Central memory CD8-positive, alpha-beta T cell (primary cell): ENCODE measurements at regions not wholly inside any gene's neighbourhood (a gene's known extent, or its start where the extent isn't known, plus 50 kb on each side); places are given as distances from the start of the nearest gene placed in this dataset.

Experiments
- ATAC-seq: fragments of 150-1000 bp; cut with Tn5 transposase; replicated peaks from 2 replicates; pipeline ENCODE4 v1.10.0; 2022; ENCODE audit warnings: mild to moderate bottlenecking, moderate FRiP score, moderate number of reproducible peaks; ENCODE audit not compliant: poor library complexity, severe bottlenecking; ENCODE audit errors: extremely low read depth
- DNase-seq, 2 donors: peaks; one replicate each; pipeline ENCODE4 v3.0.0; 2021; ENCODE audit warnings: low spot score in 2 of 2
- H3K27ac Mint-ChIP-seq: one replicate; pipeline ENCODE4 v1.8.0; 2022; ENCODE audit warnings: low read depth, mild to moderate bottlenecking, moderate library complexity, mixed read lengths
- H3K27me3 Mint-ChIP-seq: one replicate; pipeline ENCODE4 v1.8.0; 2022; ENCODE audit warnings: mixed read lengths
- H3K36me3 Mint-ChIP-seq: one replicate; pipeline ENCODE4 v1.8.0; 2022; ENCODE audit warnings: mild to moderate bottlenecking, moderate library complexity, mixed read lengths; ENCODE audit not compliant: insufficient read depth
- H3K4me1 Mint-ChIP-seq: one replicate; pipeline ENCODE4 v1.8.0; 2022; ENCODE audit warnings: mixed read lengths
- H3K4me3 Mint-ChIP-seq: one replicate; pipeline ENCODE4 v1.8.0; 2022; ENCODE audit warnings: mild to moderate bottlenecking, moderate library complexity, mixed read lengths
- H3K9me3 Mint-ChIP-seq: one replicate; pipeline ENCODE4 v1.8.0; 2022; ENCODE audit warnings: mixed read lengths

DNA sequence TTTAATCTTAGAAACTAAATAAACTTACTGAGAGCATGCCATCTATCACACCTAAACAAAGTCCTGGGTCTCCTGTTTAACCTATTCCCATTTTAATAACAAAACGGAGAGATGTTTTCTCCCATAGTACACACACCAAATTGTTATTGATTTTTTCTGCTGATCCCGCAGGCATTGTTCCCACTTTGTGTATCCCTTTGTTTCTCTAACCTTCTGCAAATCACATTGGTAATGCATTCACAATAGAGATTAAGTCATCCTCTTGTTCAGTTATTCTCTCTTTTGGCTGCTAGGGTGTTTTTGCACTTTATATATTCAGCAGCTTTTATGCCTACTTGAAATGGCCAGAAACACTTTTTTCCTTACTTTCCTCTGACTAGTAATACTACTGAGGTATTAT lies 1071.9 kb upstream of the CDH2 start:
- Mint-ChIP-seq H3K9me3 (peaks cover 18% of the 10 kb centered on the region), H3K4me3 (no peak overlapping the region)

DNA sequence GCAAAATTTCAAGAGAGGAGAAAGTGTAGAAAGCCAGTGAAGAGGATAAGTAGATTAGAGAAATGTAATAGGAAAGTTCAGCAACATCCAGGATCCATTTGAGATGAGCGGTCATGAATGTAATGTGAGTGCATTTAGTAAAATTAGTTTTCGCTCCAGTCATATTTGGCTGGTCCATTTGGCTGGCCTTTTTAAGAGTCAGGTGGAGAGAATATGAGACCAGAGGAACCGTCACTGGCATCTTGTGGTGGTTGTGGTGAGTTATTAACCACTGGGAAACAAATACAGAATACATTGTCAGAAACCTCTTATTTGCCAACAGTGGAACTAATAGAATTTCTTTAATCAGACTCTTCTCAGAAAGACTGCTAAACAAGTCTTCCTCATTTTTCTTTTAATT lies 1064.3 kb upstream of the CDH2 start:
- Mint-ChIP-seq H3K36me3 (no peaks in the 10 kb centered on the region), H3K4me3 (no peak overlapping the region), H3K4me1 (no peaks in the 10 kb centered on the region), H3K27ac (no peak overlapping the region), H3K9me3 (peaks cover 11% of the 10 kb centered on the region), H3K27me3 (no peaks in the 10 kb centered on the region)
- ATAC-seq = no peak
- DNase-seq = no peak

More for the DNA sequence above, 1071.9 kb upstream of the CDH2 start:
- Mint-ChIP-seq H3K27ac (no peak overlapping the region), H3K4me1 (no peaks in the 10 kb centered on the region), H3K27me3 (no peaks in the 10 kb centered on the region), H3K36me3 (no peaks in the 10 kb centered on the region)
- no peak for DNase-seq
- ATAC-seq = no peak

DNA sequence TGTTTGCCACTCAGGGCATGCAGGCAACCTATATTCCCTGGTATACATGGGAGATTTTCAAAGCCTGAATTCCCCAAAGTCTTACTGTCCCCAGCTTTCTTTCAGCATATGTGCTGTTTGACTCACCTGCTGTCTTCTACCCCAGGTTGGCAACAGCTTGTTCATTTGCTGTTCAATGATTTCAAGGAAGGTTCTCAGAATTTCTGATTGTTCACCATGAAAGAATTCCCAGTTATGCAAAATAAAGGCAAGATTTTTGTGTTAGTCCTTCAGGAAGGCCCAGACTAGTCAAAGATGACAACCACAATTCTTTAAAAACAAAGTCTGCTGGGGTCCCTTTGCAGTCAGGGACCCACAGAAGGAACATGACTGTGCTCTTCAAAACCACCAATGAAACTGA lies 1057.8 kb upstream of the CDH2 start:
- Mint-ChIP-seq H3K9me3 (peaks cover 13% of the 10 kb centered on the region), H3K4me3 (no peak overlapping the region), H3K36me3 (peaks cover 1% of the 10 kb centered on the region), H3K27ac (no peak overlapping the region), H3K4me1 (no peaks in the 10 kb centered on the region), H3K27me3 (no peaks in the 10 kb centered on the region)
- ATAC-seq = no peak
- no peak for DNase-seq

DNA sequence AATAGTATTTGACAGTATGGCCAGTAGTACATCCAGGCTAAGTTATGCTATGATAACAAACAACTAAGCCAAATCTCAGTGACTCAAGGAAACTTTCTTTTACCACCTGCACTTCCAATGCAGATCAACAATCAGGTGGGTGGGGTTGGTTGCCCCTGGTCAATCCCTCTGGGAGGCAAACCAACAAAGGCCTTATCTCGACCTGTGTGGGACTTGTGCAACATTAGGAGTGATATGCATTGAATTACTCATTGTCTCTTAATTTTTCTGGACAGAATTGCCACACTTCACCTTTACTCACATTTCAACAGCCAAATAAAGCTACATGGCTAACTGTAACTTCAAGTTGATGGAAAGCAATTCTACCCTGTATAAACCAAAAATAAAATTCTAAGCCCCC lies 1049.3 kb upstream of the CDH2 start:
- H3K27me3 Mint-ChIP-seq = no peaks in the 10 kb centered on the region
- H3K4me3 Mint-ChIP-seq = no peak overlapping the region
- H3K27ac Mint-ChIP-seq = no peak overlapping the region
- no peaks in the 10 kb centered on the region for H3K4me1 Mint-ChIP-seq
- H3K9me3 Mint-ChIP-seq = peaks cover 16% of the 10 kb centered on the region
- ATAC-seq (no peak), DNase-seq (no peak)
- peaks cover 4% of the 10 kb centered on the region for H3K36me3 Mint-ChIP-seq

GRCh38 chr18:29225351-29225750 lies 1048.4 kb upstream of the CDH2 start:
- no peak for DNase-seq
- Mint-ChIP-seq H3K9me3 (peaks cover 16% of the 10 kb centered on the region), H3K27me3 (no peaks in the 10 kb centered on the region), H3K36me3 (peaks cover 2% of the 10 kb centered on the region), H3K27ac (no peak overlapping the region), H3K4me1 (no peaks in the 10 kb centered on the region), H3K4me3 (no peak overlapping the region)
- ATAC-seq = no peak

- no peaks in the 10 kb centered on the region for H3K36me3 Mint-ChIP-seq
- no peaks in the 10 kb centered on the region for H3K4me1 Mint-ChIP-seq
- ATAC-seq (no peak), DNase-seq (no peak)
- peaks cover 6% of the 10 kb centered on the region for H3K9me3 Mint-ChIP-seq
- no peak overlapping the region for H3K4me3 Mint-ChIP-seq
- H3K27me3 Mint-ChIP-seq = no peaks in the 10 kb centered on the region
- no peak overlapping the region for H3K27ac Mint-ChIP-seq
These were observed 1041.2 kb upstream of the CDH2 start for GRCh38 chr18:29218091-29218490.

- peaks cover 6% of the 10 kb centered on the region for H3K9me3 Mint-ChIP-seq
- ATAC-seq (no peak), DNase-seq (no peak)
- H3K27ac Mint-ChIP-seq = no peak overlapping the region
- no peaks in the 10 kb centered on the region for H3K27me3 Mint-ChIP-seq
- no peaks in the 10 kb centered on the region for H3K36me3 Mint-ChIP-seq
- no peak overlapping the region for H3K4me3 Mint-ChIP-seq
- no peaks in the 10 kb centered on the region for H3K4me1 Mint-ChIP-seq
These were observed 1040.4 kb upstream of the CDH2 start for GRCh38 chr18:29217124-29217915.

DNA sequence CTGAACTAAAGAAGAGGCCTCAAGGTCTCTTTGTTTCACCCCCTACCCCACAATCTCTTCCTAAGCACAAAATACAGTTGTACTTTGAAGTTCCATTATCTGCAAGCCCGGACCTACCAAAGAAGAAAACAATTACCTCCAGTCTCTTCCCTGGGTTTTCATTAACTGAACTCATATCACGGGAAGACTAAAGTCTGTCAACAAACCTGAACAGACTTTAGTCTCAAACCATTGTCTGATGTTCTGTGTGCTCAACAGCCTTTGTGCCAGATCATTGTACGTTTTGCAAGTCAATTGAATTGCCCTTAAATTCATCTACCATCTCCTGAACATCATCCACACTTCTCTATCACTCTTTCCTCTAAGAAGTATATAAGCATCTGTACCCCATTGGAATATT lies 1021.9 kb upstream of the CDH2 start:
- ATAC-seq (no peak), DNase-seq (no peak)
- Mint-ChIP-seq H3K4me3 (no peak overlapping the region), H3K27ac (no peak overlapping the region), H3K27me3 (no peaks in the 10 kb centered on the region), H3K4me1 (no peaks in the 10 kb centered on the region), H3K36me3 (no peaks in the 10 kb centered on the region), H3K9me3 (peaks cover 22% of the 10 kb centered on the region)

DNA sequence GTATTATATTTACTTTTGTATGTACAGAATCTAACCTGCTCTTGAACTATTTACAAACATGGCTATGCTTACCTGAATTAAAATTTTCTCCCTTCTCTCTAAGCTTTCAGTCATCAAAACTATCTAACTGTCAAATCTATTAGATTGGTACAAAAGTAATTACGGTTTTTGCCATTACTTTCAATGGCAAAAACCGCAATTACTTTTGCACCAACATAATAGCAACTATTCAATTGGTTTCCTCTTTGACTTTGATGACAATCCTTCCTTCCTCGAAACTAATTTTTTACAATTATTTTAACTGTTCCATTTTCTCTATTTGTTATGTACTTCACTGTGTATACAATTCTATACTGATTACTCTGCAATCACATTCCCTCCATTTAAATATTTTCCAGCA lies 1019.4 kb upstream of the CDH2 start:
- DNase-seq = no peak

GRCh38 chr18:29191263-29191662 lies 1014.3 kb upstream of the CDH2 start:
- H3K4me3 Mint-ChIP-seq = no peak overlapping the region
- H3K27ac Mint-ChIP-seq = no peak overlapping the region
- no peak for DNase-seq
- ATAC-seq = no peak
- no peaks in the 10 kb centered on the region for H3K4me1 Mint-ChIP-seq
- H3K36me3 Mint-ChIP-seq = peaks cover 1% of the 10 kb centered on the region
- H3K9me3 Mint-ChIP-seq = peaks cover 6% of the 10 kb centered on the region
- no peaks in the 10 kb centered on the region for H3K27me3 Mint-ChIP-seq

More for the DNA sequence above, 1019.4 kb upstream of the CDH2 start:
- H3K4me3 Mint-ChIP-seq = no peak overlapping the region
- peaks cover 28% of the 10 kb centered on the region for H3K9me3 Mint-ChIP-seq
- H3K27ac Mint-ChIP-seq = no peak overlapping the region
- no peak for ATAC-seq
- no peaks in the 10 kb centered on the region for H3K4me1 Mint-ChIP-seq
- no peaks in the 10 kb centered on the region for H3K27me3 Mint-ChIP-seq
- no peaks in the 10 kb centered on the region for H3K36me3 Mint-ChIP-seq

DNA sequence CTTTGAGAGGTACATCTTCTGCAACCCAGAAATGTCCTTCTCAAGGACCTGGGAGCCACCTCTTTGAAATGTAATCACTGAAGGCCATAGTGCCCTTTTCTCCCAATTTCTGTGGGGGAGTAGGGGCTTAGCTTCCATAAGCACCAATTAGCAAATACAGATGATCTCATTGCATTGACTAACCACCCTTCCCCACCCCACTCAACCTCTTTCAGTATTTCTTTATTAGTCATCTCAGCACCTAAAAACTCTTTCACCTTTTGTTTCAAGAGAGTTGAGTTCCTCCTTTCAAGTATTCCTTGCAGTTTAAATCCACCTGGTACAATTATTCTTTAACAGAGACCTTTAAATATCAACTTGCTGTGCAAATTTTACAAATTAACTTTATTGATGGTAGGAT lies 1011.8 kb upstream of the CDH2 start:
- Mint-ChIP-seq H3K4me1 (no peaks in the 10 kb centered on the region), H3K27ac (no peak overlapping the region), H3K9me3 (peaks cover 11% of the 10 kb centered on the region), H3K27me3 (no peaks in the 10 kb centered on the region), H3K4me3 (no peak overlapping the region), H3K36me3 (peaks cover 1% of the 10 kb centered on the region)
- no peak for DNase-seq
- no peak for ATAC-seq

GRCh38 chr18:29185801-29186200 lies 1008.9 kb upstream of the CDH2 start:
- ATAC-seq = no peak
- Mint-ChIP-seq H3K27ac (no peak overlapping the region), H3K36me3 (peaks cover 1% of the 10 kb centered on the region)

DNA sequence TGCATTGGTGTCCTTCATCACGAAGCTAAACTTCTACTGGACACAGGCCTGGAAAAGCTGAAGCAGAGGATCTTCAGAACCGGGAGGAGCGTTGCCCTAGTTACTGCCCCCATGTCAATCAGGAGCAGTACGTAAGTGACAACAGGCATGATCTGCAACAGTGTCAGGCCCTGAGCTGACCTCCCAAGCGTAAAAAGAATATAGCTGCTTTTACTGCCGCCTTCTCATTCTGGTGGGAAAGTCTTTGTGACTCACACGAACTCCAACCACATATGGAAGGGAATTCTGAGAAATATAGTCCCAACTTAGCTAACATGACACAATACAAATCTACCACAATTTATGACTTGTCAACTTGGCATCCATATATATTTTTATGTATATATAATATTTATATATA lies 1007.7 kb upstream of the CDH2 start:
- Mint-ChIP-seq H3K4me1 (no peaks in the 10 kb centered on the region), H3K4me3 (no peak overlapping the region), H3K27me3 (no peaks in the 10 kb centered on the region), H3K27ac (no peak overlapping the region), H3K36me3 (peaks cover under 1% of the 10 kb centered on the region), H3K9me3 (peaks cover 6% of the 10 kb centered on the region)
- DNase-seq = no peak
- no peak for ATAC-seq

More at GRCh38 chr18:29185801-29186200, 1008.9 kb upstream of the CDH2 start:
- Mint-ChIP-seq H3K4me1 (no peaks in the 10 kb centered on the region), H3K4me3 (no peak overlapping the region), H3K9me3 (peaks cover 6% of the 10 kb centered on the region), H3K27me3 (no peaks in the 10 kb centered on the region)
- DNase-seq = no peak
